ENCODE measurements at regions not wholly inside any gene's neighbourhood (a gene's known extent, or its start where the extent isn't known, plus 50 kb on each side); places are given as distances from the start of the nearest gene placed in this dataset.

- TF ChIP-seq EZH2phosphoT487 (IDR thresholded peaks at IDR 0.05; ENCODE audit: insufficient read depth, low read depth) (no peak), EZH2 (IDR thresholded peaks at IDR 0.05; ENCODE audit: insufficient read depth, poor library complexity, severe bottlenecking) (no peak)
Observed at GRCh38 chr2:221203125-221203524, 369.0 kb downstream of the EPHA4 start.
